Osteocyte (in vitro differentiated cells): ENCODE measurements at regions not wholly inside any gene's neighbourhood (a gene's known extent, or its start where the extent isn't known, plus 50 kb on each side); places are given as distances from the start of the nearest gene placed in this dataset.
A peak's percentile ranks its signal among the peaks of the same experiment; 100 is the strongest.
"Not testable (repeated sequence)": the region's sequence is repeated elsewhere in the genome, so short reads cannot be mapped to it uniquely, and the experiment has no call there.

ENCODE experiments used
- DNase-seq: peaks from one replicate; pipeline ENCODE4 v3.0.0; 2021; ENCODE audit warnings: mixed read lengths; ENCODE audit not compliant: unreplicated experiment; ENCODE audit errors: extremely low spot score
- H3K27ac Mint-ChIP-seq: one replicate; pipeline ENCODE4 v1.8.0; 2021; ENCODE audit warnings: mild to moderate bottlenecking, mixed read lengths; ENCODE audit not compliant: unreplicated experiment
- H3K27me3 Mint-ChIP-seq: one replicate; pipeline ENCODE4 v1.8.0; 2021; ENCODE audit warnings: mixed read lengths; ENCODE audit not compliant: unreplicated experiment
- H3K36me3 Mint-ChIP-seq: one replicate; pipeline ENCODE4 v1.8.0; 2021; ENCODE audit warnings: mixed read lengths; ENCODE audit not compliant: unreplicated experiment
- H3K4me1 Mint-ChIP-seq: one replicate; pipeline ENCODE4 v1.8.0; 2021; ENCODE audit warnings: mixed read lengths; ENCODE audit not compliant: unreplicated experiment
- H3K4me3 Mint-ChIP-seq: one replicate; pipeline ENCODE4 v1.8.0; 2021; ENCODE audit warnings: mild to moderate bottlenecking, moderate library complexity, mixed read lengths; ENCODE audit not compliant: unreplicated experiment
- H3K9me3 Mint-ChIP-seq: one replicate; pipeline ENCODE4 v1.8.0; 2021; ENCODE audit warnings: mixed read lengths; ENCODE audit not compliant: unreplicated experiment
- TF ChIP-seq, protein P1 (sequence below): fragments of 200-600 bp; sonication (generic); IDR thresholded peaks from 2 replicates; pipeline ENCODE4 v1.5.0; 2021; ENCODE audit warnings: antibody characterized with exemption, mild to moderate bottlenecking, moderate library complexity

DNA sequence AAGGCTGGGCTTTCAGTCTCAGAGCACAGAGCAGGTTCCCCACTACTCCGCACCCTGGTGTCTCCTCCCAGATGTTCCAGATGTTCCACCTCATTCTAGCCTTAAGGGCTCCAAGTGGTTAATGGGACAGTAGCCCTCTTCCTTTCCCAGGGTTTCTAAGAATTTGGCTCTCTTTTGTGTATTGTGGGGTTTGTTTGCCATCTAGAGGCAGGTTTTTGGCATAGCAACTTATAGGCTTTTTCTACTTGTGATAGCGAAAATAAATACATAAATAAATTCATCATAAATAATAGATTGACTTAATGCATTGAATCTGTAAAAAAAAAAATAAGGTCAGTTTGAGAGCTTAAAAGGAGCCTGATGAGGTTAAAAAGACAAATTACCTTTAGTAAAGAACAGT is 86.1 kb upstream of the XKR3 start:
- not testable (repeated sequence) for H3K4me3 Mint-ChIP-seq, H3K36me3 Mint-ChIP-seq

DNA sequence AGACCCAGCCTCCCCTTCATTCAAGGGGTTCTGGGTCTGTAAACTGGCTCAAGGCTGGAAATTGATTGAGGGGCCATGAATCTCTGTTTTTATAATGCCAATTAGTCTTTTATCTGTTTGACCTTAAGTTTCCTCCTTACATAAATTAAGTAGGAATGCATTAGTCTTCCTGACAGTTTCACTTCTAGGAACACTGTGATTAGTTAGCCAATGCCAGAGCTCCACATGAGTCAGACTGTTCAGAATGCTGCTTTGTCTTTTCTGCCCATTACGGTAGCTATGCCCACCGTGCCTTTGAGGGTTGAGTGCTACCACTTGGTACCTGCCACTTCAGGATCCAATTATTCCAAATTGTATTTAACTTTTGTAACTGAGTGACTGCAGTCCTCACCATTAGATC is 76.8 kb upstream of the XKR3 start:
- H3K27ac Mint-ChIP-seq, H3K27me3 Mint-ChIP-seq, H3K4me3 Mint-ChIP-seq, DNase-seq, H3K4me1 Mint-ChIP-seq, H3K36me3 Mint-ChIP-seq, H3K9me3 Mint-ChIP-seq: not testable (repeated sequence)

More for the DNA sequence above, 86.1 kb upstream of the XKR3 start:
- not testable (repeated sequence) for H3K27me3 Mint-ChIP-seq, H3K27ac Mint-ChIP-seq, DNase-seq, H3K4me1 Mint-ChIP-seq, H3K9me3 Mint-ChIP-seq
- TF ChIP-seq, protein P1, sequence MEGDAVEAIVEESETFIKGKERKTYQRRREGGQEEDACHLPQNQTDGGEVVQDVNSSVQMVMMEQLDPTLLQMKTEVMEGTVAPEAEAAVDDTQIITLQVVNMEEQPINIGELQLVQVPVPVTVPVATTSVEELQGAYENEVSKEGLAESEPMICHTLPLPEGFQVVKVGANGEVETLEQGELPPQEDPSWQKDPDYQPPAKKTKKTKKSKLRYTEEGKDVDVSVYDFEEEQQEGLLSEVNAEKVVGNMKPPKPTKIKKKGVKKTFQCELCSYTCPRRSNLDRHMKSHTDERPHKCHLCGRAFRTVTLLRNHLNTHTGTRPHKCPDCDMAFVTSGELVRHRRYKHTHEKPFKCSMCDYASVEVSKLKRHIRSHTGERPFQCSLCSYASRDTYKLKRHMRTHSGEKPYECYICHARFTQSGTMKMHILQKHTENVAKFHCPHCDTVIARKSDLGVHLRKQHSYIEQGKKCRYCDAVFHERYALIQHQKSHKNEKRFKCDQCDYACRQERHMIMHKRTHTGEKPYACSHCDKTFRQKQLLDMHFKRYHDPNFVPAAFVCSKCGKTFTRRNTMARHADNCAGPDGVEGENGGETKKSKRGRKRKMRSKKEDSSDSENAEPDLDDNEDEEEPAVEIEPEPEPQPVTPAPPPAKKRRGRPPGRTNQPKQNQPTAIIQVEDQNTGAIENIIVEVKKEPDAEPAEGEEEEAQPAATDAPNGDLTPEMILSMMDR: peak; percentile 37

DNA sequence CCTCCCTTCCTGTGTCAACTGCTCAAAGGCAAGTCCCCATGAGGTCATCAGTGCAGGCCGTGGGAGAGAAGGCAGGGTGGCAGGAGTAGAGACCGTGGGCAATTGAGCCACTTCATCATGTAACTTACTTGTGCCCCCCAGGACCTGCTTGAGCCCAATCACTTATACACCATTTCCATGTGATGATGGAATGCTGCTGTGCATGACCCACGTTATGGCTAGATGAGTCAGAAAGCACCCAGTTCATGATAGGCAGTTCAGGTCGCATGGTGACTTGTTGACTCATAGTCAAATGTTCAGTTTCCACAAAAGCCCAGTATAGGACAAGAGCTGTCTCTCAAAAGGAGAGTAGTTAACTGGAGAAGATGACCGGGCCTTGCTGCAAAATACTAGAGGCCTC is 76.4 kb upstream of the XKR3 start:
- not testable (repeated sequence) for H3K27ac Mint-ChIP-seq, H3K4me1 Mint-ChIP-seq, H3K36me3 Mint-ChIP-seq, DNase-seq, H3K27me3 Mint-ChIP-seq, H3K4me3 Mint-ChIP-seq, H3K9me3 Mint-ChIP-seq

DNA sequence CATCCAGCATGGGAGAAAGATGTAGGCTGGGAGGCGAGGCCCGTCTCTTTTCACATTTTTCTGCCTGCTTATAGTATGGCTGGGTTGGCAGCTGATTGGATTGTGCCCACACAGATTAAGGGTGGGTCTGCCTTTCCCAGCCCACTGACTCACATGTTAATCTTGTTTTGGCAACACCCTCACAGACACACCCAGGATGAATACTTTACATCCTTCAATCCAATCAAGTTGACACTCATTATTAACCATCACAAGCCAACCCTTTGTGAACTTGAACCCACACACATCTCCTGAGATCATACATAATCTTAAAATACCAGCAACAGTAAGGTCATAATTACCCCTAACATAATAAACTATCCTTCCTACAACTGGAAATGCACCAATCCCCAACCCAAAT is 74.1 kb upstream of the XKR3 start:
- H3K36me3 Mint-ChIP-seq, H3K4me1 Mint-ChIP-seq, H3K27ac Mint-ChIP-seq, H3K27me3 Mint-ChIP-seq, H3K4me3 Mint-ChIP-seq, H3K9me3 Mint-ChIP-seq, DNase-seq: not testable (repeated sequence)

DNA sequence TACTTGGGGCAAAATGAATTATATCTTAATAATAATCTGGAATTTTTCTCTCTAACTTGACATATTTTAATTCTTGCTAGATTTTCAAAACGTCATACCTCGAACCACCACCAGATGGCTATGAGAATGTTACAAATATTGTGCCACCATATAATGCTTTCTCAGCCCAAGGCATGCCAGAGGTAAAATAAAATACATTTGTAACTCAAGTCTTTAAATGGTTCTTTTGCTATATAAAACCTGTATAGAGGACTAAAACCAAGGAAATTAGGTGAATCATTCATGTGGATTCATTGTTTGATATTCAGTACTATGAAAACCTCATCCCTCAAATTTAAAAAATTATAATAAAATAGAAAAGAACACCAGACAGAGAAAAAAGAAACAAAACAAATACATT is 72.2 kb upstream of the XKR3 start:
- H3K36me3 Mint-ChIP-seq, H3K4me3 Mint-ChIP-seq, H3K9me3 Mint-ChIP-seq, H3K4me1 Mint-ChIP-seq, DNase-seq, H3K27me3 Mint-ChIP-seq, H3K27ac Mint-ChIP-seq: not testable (repeated sequence)
- TF ChIP-seq, protein P1: peak; percentile 12

DNA sequence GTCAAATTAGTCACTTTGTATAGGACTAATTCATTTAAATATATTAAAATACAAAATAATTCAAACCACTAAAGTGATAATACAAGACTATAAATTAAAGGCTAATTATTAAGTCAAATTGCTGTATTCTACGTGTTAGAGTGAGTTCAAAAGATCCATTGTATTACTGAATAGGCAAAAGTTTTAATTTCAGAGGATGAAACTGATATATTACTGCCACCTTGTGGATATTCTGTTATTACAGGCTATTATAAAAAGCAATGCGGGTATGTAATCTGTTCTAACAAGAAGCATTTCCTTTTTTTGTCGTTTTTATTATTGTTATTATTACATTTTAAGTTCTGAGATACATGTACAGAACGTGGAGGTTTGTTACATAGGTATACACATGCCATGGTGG is 66.7 kb upstream of the XKR3 start:
- H3K27ac Mint-ChIP-seq, H3K4me1 Mint-ChIP-seq, H3K36me3 Mint-ChIP-seq, H3K27me3 Mint-ChIP-seq, H3K4me3 Mint-ChIP-seq, H3K9me3 Mint-ChIP-seq, DNase-seq: not testable (repeated sequence)
- TF ChIP-seq, protein P1: peak; percentile 52

DNA sequence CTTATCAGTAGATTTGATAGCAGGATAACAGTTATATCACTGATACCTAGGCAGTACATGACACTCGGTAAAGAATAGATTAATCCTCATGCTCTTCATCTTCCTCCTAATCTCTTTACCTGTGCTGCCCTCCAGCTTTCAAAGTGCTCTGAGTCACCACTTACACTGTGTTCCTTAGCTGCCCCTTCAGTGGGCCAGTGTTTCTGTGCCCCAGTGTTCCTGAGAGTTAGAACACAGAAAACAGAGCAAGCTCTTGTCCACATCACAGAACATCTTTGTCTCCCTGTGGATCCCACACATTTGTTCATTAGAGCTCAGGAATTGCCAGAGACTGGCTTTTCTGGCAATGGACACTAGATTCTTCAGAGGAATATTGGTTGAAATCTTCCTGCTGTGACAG is 51.1 kb upstream of the XKR3 start:
- H3K4me3 Mint-ChIP-seq, H3K27ac Mint-ChIP-seq, H3K4me1 Mint-ChIP-seq, H3K27me3 Mint-ChIP-seq, H3K9me3 Mint-ChIP-seq, H3K36me3 Mint-ChIP-seq, DNase-seq: not testable (repeated sequence)
